RPMI8226 (cell line): ENCODE measurements at regions not wholly inside any gene's neighbourhood (a gene's known extent, or its start where the extent isn't known, plus 50 kb on each side); places are given as distances from the start of the nearest gene placed in this dataset.
A peak's percentile ranks its signal among the peaks of the same experiment; 100 is the strongest.
"Not testable (repeated sequence)": the region's sequence is repeated elsewhere in the genome, so short reads cannot be mapped to it uniquely, and the experiment has no call there.

ENCODE experiments used
- DNase-seq: peaks from one replicate; pipeline ENCODE4 v3.0.0-alpha.2; 2015

DNA sequence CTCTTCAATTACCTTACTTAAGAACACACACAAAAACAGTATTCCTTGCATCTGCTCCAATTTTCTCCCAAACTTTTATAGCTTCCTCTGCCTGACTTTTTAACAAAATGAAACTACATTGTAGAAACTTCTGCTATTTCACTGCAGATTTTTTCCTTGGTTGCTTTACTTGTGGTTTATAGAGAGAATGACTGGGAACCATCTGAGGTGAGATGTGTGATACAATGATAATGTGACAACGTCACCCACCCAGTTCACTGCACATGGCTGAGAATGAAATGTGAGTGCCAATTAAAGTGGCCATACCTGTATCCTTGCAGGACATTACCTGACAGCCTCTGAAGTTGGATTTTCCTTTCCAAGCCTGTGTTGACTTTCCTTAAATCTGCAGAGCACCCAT, 258.4 kb downstream of the CD83 start:
- DNase-seq: no peak

DNA sequence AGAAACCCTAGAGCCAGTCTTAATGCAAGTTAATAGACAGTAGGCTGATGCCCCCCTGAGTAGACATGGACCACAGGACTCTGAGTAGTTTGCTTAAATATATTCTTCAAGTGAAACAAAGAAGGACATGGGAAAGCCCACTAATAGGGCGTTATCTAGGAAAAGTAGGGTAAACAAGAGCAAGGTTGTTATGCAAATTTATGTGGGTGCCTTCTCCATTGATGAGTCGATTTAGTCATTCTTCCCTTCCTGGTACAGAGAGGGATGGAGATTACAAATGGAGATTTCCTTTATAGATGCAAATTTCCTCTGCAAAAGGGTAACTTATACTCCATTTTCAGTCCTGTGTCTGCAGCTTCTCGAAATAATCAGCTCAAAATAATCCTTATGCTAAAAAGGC, 262.0 kb downstream of the CD83 start:
- DNase-seq: no peak

DNA sequence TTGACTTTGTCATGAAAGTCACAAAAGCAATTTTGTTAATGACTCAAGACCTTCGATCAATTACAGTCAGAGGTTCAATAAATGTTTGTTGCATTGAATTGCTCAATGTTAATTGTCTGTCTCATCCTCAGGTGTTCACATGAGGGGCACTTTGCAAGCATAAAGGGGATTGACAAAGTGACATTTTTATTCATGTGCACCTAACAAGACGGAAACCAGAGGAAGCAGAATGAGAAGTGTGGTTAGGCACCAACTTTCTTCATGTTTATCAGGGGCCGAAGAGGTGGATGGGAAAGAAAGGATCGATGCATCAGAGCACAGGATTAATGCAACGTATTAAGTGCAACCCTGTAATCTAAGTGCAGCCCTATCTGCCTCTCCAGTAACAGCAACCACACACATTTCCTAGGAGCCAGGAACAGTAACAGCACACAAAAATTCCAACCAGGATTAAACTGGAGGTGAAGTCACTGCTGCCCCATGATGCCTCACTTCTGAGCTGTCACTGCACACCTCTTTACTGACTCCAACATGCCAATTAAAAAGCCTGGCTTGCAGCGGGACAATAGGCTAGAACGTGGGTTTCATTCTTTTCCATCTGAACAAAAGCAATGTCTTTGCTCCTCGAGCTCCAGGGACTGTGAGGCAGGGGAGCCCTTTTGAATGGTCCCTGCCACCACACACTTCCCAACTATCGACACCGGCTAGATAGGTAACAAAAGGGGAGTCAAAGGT, 262.7 kb downstream of the CD83 start:
- DNase-seq: no peak

DNA sequence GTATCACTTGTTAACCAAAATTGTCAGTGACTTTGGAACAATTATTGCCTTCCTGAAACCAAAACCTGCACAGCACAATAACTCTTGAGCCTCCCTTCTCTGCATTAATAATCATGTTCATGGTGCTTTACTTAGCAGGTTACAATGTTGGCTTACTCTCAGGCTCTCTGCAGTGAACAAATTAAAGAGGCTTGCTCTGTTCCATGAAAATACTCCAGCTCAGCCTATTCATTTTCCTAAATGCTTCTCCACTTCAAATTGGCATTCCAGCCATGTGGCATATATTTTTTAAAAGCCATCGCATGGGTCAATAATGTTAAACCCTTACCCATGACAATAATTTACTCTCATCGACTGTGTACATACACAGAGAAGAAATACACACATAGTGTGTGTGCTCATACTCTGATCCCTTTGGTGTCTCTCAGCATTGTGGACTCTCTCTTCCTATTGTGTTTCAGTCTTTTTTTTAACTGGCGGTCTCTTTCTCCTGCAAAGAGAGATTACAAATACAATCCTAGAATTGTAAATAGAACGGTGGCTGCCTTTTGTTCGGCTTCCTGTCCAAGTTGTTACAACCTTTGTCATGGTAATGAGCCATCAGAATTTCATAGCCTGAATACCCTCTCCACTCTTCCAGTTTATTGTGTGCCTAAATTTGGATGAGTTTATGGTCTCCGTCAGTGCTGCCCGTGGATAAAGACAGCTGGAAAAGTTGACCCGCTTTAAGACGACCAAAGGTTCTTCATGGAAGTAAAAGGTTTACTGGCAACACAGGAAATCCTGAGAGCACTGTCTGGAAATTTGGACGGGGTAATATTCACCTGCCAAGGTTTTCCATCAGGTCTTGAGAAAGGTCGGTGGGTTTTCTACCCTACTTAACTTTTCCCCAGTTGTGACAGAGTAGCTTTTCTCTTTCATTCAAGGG, 263.6 kb downstream of the CD83 start:
- no peak for DNase-seq

DNA sequence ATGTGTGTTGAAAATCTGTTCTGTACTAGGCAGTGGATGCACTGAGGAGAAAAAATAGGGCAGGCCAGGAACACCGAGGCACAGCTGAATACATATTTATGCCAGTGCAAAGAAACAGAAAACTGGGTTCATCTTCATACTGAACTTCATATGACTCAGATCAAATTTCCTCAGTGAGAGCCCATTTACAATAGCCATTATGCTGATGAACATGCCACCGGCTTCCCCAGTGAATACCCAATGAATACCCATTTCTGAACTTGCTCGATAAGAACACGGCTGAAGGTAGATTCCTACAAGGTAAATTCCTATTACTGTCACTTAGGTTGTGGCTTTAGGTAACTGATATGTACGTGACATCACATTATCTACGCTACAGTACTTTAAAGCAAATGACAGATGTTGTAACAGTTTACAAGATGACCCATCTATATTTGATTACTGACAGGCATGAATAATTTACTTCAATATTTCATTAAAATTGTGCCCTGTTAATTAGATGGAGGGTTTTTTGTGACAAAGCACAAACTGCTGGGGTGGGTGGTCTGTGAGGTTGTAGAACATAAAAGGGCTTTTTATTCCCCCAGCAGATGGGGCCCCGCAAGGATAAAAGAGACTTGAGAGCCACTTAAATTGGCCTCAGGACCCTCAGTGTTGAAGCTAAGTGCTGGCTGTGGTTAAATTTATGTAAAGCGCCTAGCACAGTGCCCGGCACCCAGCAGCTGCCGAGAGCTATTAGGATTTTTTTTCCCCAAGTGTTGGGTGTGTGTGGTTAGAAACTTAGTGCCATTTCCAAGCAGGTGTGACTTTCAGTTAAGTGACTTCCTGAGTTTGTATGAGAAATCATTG, 264.5 kb downstream of the CD83 start:
- DNase-seq: peak; percentile 59

DNA sequence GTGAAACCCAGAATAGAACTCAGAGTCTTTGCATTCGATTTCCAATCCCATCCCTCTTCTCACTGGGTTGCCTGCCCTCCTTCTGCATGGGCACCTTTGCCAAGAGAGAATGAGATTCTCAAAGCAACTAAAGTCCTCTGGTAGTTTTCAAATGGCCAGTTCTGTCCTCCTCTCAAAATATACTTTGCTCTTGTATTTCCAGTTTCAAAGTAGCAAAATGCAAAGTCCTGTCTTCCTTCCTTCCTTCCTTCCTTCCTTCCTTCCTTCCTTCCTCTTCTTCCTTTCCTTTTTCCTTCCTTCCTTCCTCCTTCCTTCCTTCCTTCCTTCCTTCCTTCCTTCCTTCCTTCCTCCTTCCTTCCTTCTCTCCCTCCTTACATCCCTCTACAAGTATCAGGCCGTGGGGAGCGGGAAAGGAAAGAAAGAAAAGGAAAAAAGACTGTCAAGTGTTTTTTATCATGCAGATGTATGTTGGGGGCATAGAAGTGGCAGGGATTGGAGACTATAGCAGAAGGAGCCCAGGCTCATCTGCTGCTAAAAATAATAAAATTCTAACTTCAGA, 265.2 kb downstream of the CD83 start:
- no peak for DNase-seq

DNA sequence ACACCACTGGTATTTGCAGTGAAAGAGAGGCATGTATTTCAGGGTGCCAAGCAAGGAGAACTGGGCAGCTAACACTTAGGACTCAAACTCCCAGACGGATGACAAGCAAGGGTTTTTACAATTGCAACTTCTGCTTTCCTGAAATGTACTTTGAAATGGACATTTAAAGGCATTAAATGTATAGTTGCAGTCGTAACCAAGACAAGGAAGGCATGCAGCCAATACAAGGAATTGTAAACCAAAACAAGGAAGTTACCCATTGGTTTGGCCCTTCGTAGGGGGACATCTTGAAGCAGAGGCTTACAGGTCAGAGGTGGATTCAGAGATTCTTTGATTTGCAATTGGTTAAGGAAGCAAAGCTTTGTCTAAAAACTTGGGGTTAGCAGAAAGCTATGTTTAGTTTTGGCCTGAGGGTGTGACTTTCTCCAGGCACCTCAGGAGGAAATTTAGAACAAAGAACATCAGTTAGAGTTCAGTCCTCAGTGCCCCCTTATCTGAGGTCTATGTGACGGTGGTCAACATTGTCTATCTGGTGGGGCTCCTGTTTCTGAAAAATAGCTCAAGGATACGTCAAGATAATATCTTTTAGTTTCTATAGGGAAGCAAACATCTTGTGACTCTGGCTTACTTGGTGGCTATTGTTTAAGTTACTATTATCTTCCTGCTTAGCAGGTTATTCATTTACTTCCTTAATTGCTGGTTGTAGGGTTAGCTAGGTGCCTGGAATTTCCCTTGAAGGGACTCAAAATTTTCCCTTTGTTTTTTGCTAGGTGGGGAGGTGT, 266.0 kb downstream of the CD83 start:
- DNase-seq: no peak

DNA sequence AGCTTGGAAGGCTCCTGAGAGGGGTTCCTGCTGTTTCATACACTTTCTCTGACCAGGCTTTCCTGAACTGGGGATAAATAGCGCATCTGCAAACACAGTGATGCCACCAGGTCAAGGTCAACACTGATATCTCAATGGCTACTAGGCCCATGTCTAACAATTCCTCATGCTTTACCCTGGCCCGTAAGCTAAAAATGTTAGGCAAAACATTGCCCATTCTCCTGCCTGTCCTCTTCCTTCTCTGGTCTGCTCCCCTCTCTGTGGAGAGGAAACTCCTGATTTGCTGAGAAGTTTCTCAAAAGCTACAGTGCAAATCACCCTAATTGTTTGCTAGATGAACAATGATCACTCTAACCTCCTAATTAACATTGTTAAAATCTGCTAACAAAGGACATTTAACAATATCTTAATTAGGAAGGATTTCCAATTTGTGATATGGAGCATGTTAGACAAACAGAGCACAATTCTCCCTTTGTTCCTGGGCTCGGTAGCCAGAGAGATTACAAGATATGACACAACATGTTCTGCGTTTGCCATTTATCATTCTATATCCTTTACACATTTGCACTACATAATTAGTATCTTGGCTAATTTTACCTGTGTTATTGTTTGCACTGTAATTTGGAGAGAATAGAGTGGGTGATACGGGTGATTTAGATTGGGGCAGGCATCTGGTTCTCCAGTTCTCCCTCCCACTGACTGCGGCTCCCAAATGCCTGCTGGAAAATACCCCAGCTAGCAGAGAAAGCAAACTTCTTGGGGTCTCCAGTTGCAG, 266.8 kb downstream of the CD83 start:
- DNase-seq: no peak

DNA sequence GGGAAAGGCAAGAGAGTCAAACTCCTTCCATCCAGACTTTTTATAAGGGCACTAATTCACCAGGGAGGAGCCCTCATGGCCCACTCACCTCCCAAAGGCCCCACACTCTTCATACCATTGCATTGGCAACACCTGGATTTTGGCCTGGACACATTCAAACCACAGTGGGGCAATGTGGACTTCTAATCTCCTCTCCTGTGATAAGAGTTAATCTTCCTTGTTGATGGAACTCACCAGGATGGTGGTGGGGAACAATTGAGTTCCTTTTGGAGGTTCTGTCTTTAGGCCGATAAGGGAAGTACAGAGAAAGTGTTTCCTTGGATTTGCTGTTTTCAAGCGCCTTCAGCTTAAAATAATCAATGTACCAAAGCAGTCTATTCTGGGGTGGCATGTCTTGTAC, 268.7 kb downstream of the CD83 start:
- DNase-seq: no peak

DNA sequence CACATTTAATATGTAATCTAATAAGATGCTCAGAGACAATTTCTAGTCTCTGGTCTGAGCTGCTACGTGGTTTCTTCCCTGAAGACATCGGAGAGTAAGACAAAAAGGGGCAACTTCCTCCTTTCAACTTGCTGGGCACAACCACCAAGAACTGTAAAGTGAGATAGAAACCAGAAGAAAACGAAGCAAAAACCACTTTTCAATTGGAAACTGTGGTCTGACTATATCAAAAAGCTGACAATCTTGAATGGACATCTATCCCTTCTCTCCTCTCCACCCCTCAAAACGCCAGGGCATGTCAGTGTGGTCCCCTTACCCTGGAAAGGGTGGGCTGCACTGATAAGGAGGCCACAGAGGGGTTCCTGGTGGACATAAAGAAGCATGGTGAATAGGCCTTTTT, 269.1 kb downstream of the CD83 start:
- DNase-seq: no peak

DNA sequence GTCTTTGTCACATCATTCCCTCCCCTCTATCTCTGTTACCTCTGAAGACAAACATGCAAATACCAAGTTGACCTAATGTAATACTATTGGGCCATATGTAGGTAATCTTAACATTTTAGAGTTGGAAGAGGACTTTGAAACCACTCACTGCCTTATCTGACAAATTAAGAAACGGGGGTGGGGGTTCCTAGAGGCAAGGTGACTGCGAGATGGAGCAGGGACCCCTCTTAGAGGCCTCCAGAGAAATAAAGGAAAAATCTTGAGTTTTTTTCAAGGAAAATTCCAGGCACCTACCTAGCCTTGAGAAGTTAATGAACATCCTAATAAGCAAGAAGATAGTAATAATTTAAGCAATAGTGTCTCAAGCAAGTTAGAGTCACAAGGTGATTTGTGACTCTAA, 270.8 kb downstream of the CD83 start:
- DNase-seq: no peak

DNA sequence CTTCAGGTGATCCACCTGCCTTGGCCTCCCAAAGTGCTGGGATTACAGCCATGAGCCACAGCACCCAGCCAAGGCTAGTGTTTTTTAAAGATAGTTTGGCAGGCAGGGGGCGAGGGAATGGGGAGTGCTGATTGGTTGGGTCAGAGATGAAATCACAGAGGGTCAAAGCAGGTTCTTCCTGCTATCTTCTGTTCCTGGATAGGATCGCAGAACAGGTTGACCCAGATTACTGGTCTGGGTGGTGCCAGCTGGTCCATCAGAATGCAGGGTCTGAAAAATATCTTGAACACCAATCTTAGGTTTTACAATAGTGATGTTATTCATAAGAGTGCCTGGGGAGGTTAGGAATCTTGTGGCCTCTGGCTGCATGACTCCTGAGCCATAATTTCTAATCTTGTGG, 272.2 kb downstream of the CD83 start:
- not testable (repeated sequence) for DNase-seq

DNA sequence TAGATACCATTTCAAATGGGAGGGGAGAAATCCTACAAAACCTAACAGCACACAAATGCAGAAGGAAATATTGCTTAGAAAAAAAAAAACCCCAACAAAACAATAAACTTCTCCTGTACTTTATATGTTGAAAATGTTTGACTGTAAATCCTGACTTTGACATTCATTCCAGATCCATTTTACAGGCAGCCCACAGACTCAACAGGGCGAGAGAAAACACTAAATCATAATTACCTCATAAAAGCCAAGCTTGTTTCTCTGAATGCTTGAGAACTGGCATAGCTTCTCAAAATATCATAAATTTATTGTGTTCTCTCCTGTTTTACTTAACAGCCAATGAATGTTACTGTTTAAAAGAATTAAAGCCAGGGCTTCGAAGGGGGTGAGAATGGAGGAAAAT, 273.2 kb downstream of the CD83 start:
- no peak for DNase-seq

DNA sequence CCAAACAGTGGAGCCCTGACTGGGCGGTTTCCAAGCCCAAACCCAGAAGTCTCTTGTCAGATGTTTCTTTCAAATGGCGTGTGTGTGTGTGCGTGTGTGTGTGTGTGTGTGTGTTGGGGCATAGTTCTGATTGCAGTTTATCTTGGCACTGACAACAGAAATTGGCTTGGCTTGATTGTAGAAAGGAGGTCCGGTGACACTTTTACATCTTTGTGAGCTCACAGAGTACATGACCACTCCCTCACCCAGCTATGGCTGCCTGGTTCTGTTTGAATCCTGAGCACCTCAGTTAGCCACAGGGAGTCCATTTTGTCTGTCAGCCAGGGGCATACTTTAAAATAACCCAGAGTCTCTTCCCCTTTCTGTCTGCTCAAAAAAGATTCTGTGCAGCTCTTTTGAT, 276.3 kb downstream of the CD83 start:
- DNase-seq: no peak

DNA sequence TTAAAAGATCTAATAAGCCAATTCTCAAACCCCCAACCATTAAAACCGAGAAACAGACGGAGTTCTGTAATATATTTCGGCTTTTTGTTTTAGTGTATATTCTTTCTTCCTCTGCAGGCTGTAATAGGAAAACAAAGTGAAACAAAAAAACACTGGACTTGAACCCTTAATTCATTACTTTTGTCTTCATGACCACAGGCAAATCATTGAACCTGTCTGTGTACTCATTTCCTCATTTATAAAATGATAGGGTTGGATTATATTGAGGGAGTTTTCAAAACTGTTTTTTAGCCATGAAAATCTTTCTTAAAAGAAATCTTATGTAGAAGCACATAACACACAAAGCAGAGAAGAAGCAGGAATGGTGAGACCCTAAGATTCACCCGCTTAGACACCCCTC, 278.8 kb downstream of the CD83 start:
- no peak for DNase-seq

DNA sequence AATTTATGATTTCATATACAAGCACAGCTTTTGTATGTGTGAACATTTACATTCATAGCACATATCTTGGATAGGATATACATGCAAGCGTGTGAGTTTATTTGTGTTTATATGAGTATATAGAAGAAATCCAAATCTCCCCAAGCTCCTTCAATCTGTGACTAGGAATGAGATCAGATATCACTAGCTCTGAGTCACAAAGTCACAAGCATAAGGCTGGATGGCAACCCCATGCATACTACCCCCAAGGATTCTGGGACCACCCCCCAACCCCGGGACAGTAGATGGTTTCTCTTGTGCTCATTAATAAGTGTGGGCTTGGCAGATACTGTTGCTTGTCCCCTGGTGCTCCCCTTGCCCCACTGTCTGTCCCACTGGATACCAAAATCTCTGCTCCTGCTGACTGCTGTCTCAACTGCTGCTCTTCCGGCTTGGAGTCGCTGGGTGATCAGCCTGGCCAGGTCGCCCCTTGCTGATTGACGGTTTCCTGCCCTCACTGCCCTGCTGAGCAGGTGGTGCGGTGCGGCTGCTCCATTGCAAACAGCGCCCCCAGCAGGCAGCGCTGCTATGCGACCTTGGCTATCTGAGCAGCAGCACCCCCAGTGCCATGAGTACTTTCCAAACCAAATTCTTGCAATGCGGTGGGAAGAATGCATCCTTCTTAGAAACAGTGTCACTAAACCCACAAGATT, 279.4 kb downstream of the CD83 start:
- DNase-seq: peak; percentile 44

DNA sequence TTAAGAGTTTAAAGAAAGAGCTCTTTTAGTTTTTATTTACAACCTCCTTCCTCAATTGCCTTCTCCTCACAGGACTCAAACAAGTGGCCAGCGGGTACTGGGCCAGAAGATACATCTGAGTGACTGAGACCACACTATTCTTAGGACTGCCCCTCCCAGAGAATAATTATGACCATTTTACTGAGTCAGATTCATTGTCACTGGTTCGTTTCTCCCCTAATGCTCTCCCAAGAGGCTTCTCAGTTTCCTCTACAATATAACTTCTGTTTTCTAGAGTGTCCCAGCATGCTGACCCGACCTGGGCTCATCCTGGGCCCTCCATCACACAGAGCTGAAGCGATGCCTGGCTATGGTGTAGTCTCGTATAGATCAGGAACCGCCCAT, 279.9 kb downstream of the CD83 start:
- no peak for DNase-seq

DNA sequence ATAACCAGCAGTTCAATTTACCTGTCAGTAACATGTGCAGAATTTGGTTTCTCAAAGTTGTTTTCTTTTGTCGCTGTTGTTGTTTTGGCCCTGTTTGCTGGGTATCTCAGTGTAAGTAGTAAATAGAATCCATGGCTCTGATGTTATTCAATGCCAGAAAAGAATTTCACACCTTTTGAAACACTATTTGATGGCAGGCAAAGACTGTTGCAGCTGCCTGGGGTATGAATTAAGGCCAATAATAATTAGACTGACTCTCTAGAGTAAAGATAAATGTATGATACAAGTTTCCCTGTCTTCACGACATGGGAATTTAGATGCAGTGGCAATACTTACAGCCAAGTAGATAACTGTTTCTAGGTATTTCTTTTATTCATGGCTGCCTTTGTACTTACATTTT, 281.4 kb downstream of the CD83 start:
- DNase-seq: no peak

DNA sequence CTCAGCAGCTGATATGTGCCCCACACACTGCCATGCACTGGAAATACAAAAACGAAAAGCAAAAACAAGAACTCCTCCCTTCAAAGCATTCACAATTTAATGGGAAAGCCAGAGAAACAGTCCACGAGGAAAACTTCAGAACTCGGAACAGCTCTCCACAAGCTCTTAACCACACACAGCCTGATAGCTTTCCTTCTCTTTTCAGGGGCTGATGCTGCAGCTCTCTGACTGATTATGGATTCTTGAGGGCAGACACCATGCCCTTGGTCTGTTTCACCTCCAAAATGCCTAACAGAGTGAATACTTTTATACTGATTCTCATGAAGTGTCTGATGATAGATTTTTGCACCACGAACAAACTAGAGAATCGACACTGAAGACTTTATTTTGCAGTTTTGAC, 282.1 kb downstream of the CD83 start:
- no peak for DNase-seq

DNA sequence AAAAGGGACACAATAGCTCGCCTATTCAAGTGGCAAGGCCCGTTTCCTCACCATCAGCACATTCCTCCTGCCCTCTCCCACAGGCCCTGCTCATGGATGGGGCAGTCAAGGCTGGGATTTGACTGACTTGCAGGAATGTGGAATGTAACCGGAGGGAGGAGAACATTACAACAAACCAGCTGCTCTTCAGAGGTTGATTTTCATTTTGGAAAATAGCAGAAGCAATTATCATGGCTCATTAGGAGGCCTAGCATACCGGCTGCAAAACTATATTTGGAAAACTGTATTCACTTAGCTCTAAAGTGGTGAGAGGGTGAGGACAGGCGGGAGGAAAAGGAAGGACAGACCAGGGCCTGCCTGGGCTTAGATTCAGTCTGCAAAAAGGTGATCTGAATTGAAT, 283.7 kb downstream of the CD83 start:
- no peak for DNase-seq
